OCI-LY3 (cell line): ENCODE measurements at regions not wholly inside any gene's neighbourhood (a gene's known extent, or its start where the extent isn't known, plus 50 kb on each side); places are given as distances from the start of the nearest gene placed in this dataset.

Source experiments
- EZH2phosphoT487 ChIP-seq: fragments of 200-600 bp; shearing (Covaris generic); IDR thresholded peaks from 2 replicates; pipeline ENCODE4 v1.6.1; 2018; ENCODE audit warnings: antibody characterized with exemption, mixed run types, low read depth
- TF ChIP-seq, protein P1 (sequence below): fragments of 200-600, 300-600 bp; sonication (generic); IDR thresholded peaks from 2 replicates; pipeline ENCODE4 v1.5.1; 2014; ENCODE audit warnings: antibody characterized with exemption, low read length, low read depth

GRCh38 chr2:188209218-188209617 is 82.5 kb upstream of the GULP1 start:
- TF ChIP-seq, protein P1, sequence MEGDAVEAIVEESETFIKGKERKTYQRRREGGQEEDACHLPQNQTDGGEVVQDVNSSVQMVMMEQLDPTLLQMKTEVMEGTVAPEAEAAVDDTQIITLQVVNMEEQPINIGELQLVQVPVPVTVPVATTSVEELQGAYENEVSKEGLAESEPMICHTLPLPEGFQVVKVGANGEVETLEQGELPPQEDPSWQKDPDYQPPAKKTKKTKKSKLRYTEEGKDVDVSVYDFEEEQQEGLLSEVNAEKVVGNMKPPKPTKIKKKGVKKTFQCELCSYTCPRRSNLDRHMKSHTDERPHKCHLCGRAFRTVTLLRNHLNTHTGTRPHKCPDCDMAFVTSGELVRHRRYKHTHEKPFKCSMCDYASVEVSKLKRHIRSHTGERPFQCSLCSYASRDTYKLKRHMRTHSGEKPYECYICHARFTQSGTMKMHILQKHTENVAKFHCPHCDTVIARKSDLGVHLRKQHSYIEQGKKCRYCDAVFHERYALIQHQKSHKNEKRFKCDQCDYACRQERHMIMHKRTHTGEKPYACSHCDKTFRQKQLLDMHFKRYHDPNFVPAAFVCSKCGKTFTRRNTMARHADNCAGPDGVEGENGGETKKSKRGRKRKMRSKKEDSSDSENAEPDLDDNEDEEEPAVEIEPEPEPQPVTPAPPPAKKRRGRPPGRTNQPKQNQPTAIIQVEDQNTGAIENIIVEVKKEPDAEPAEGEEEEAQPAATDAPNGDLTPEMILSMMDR, result no peak
- no peak for TF ChIP-seq EZH2phosphoT487
